Spleen (tissue), 11 donors: ENCODE measurements at regions not wholly inside any gene's neighbourhood (a gene's known extent, or its start where the extent isn't known, plus 50 kb on each side); places are given as distances from the start of the nearest gene placed in this dataset.
"Not testable (repeated sequence)": the region's sequence is repeated elsewhere in the genome, so short reads cannot be mapped to it uniquely, and the experiment has no call there.

ENCODE experiments used
- DNase-seq: peaks from one replicate; pipeline ENCODE4 v3.0.0-alpha.2; 2020
- H3K27ac ChIP-seq, 8 donors: fragments of 200-600 bp; sonication (generic) in 7 of 8; 1 replicate in 4 of 8; 2 replicates in 4 of 8; pipeline versions ENCODE4 v1.5.0 to v1.8.0; 2016 to 2021; ENCODE audit warnings: inconsistent platforms in 4 of 8, mild to moderate bottlenecking in 4 of 8, moderate library complexity in 1 of 8
- H3K27me3 ChIP-seq, 7 donors: fragments of 200-600 bp; sonication (generic) in 6 of 7; replicated peaks in 1 of 7; 1 replicate in 4 of 7; 2 replicates in 3 of 7; pipeline versions ENCODE4 v1.5.0 to v1.8.0; 2016 to 2021; ENCODE audit warnings: inconsistent platforms in 3 of 7, mild to moderate bottlenecking in 1 of 7
- H3K36me3 ChIP-seq, 6 donors: fragments of 200-600 bp; sonication (generic) in 5 of 6; 1 replicate in 4 of 6; 2 replicates in 2 of 6; pipeline versions ENCODE4 v1.5.0 to v1.8.0; 2016 to 2021; ENCODE audit warnings: inconsistent platforms in 2 of 6
- H3K4me1 ChIP-seq, 6 donors: fragments of 200-600 bp; sonication (generic) in 5 of 6; 1 replicate in 3 of 6; 2 replicates in 3 of 6; pipeline versions ENCODE4 v1.5.0 to v1.8.0; 2016 to 2021; ENCODE audit warnings: inconsistent platforms in 3 of 6
- H3K4me3 ChIP-seq, 8 donors: fragments of 200-600 bp; sonication (generic) in 7 of 8; 1 replicate in 4 of 8; 2 replicates in 4 of 8; pipeline versions ENCODE4 v1.5.0 to v1.8.0; 2016 to 2021; ENCODE audit warnings: inconsistent platforms in 4 of 8, mild to moderate bottlenecking in 4 of 8, moderate library complexity in 2 of 8
- H3K9me3 ChIP-seq, 8 donors: fragments of 200-600 bp; sonication (generic) in 7 of 8; 1 replicate in 4 of 8; 2 replicates in 4 of 8; pipeline versions ENCODE4 v1.5.0 to v1.8.0; 2016 to 2021; ENCODE audit warnings: inconsistent platforms in 4 of 8
- POLR2A ChIP-seq, 3 donors: fragments of 450-650 bp; IDR thresholded peaks; one replicate each; pipeline ENCODE4 v1.5.1; 2017; ENCODE audit warnings: antibody characterized with exemption in 3 of 3, mild to moderate bottlenecking in 1 of 3
- POLR2AphosphoS5 ChIP-seq, 3 donors: sonication (generic); formaldehyde crosslinking; IDR thresholded peaks; one replicate each; pipeline ENCODE4 v1.5.1; 2017; ENCODE audit warnings: antibody characterized with exemption in 3 of 3
- WGBS, 5 donors: extraction: QIAGEN DNeasy Blood & Tissue Kit in 3 of 5; methylation state at CpG; one replicate each; pipeline versions ENCODE4 v1.1.5 to v1.1.7; 2013 to 2018; 5-methylcytosine and 5-hydroxymethylcytosine counted together
- intact Hi-C: fragments of 100-400 bp; cut with DNase I; formaldehyde crosslinking; loops from one replicate; pipeline ENCODE4 v1.15.0; 2023; ENCODE audit warnings: low total_unique reads
- TF ChIP-seq, protein P1 (sequence below), 11 experiments: fragments of 200-600 bp in 7 of 11; fragments of 450-650 bp in 4 of 11; sonication (generic) in 4 of 11; IDR thresholded peaks in 8 of 11; conservative IDR thresholded peaks in 3 of 11; 1 replicate in 7 of 11; 2 replicates in 4 of 11; pipeline versions ENCODE4 v1.4.0 to v1.8.0; 2016 to 2021; ENCODE audit warnings: antibody characterized with exemption in 11 of 11, inconsistent platforms in 4 of 11, mild to moderate bottlenecking in 1 of 11
- donor health status: healthy with polysubstance abuse.
- donor health status: DM: no; HTN: no; CAD: no; lungs with moderate emphysema.
- donor health status: DM: no; HTN: no; CAD: no.
- donor health status: Bipolar disorder and iron deficiency.
- donor health status: healthy.
- donor health status: DM: no; HTN: no; CAD: no.
- donor health status: DM: yes; HTN: yes; CAD: no.

GRCh38 chr3:30454636-30455035, 151.8 kb upstream of the TGFBR2 start:
- WGBS, 5 donors, result 76 to 96% (median 92%) methylated on average over 1 of the region's 1 CpG
- H3K4me1 ChIP-seq, result no peaks in the 10 kb centered on the region
- no peak for DNase-seq
- intact Hi-C loops, result no loop called here
- H3K9me3 ChIP-seq, result peaks cover 0 to 7% (median 0%) of the 10 kb centered on the region in 8 donors
- no peak overlapping the region for H3K4me3 ChIP-seq
- no peaks in the 10 kb centered on the region for H3K27me3 ChIP-seq
- TF ChIP-seq, protein P1, sequence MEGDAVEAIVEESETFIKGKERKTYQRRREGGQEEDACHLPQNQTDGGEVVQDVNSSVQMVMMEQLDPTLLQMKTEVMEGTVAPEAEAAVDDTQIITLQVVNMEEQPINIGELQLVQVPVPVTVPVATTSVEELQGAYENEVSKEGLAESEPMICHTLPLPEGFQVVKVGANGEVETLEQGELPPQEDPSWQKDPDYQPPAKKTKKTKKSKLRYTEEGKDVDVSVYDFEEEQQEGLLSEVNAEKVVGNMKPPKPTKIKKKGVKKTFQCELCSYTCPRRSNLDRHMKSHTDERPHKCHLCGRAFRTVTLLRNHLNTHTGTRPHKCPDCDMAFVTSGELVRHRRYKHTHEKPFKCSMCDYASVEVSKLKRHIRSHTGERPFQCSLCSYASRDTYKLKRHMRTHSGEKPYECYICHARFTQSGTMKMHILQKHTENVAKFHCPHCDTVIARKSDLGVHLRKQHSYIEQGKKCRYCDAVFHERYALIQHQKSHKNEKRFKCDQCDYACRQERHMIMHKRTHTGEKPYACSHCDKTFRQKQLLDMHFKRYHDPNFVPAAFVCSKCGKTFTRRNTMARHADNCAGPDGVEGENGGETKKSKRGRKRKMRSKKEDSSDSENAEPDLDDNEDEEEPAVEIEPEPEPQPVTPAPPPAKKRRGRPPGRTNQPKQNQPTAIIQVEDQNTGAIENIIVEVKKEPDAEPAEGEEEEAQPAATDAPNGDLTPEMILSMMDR (IDR thresholded peaks at IDR 0.05 in 8 of 11, conservative IDR thresholded peaks at IDR 0.05 in 3 of 11), result no peak
- TF ChIP-seq POLR2AphosphoS5 (IDR thresholded peaks at IDR 0.05), result no peak
- TF ChIP-seq POLR2A (IDR thresholded peaks at IDR 0.05), result no peak
- H3K36me3 ChIP-seq, result no peaks in the 10 kb centered on the region
- peak overlapping the region in 1 of 8 donors; percentile 51 for H3K27ac ChIP-seq

DNA sequence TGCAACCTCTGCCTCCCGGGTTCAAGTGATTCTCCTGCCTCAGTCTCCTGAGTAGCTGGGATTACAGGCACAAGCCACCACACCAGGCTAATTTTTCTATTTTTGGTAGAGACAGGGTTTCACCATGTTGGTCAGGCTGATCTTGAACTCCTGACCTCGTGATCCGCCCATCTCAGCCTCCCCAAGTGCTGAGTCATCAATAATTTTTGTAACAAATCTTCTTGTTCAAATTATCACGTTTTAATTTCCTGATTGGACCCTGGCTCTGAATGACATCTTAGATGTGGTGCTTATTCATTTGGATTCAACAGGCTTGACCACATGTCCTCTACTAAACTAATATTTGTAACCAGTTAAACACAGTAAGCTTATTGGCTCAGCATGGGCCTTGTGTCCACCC, 151.3 kb upstream of the TGFBR2 start:
- H3K4me1 ChIP-seq, H3K36me3 ChIP-seq, H3K9me3 ChIP-seq, DNase-seq, H3K27me3 ChIP-seq, intact Hi-C loops, H3K4me3 ChIP-seq: not testable (repeated sequence)
- 77 to 92% (median 84%) methylated on average over 4 of the region's 4 CpGs for WGBS, 5 donors
- peak overlapping the region in 2 of 8 donors; percentile 45 to 51 for H3K27ac ChIP-seq

- DNase-seq, result no peak
- Histone ChIP-seq H3K4me3 (no peak overlapping the region), H3K9me3 (peaks cover 0 to 7% (median 0%) of the 10 kb centered on the region in 8 donors), H3K36me3 (no peaks in the 10 kb centered on the region), H3K27me3 (no peaks in the 10 kb centered on the region), H3K4me1 (no peaks in the 10 kb centered on the region), H3K27ac (peak overlapping the region in 2 of 8 donors; percentile 45 to 51)
- TF ChIP-seq, protein P1 (IDR thresholded peaks at IDR 0.05 in 8 of 11, conservative IDR thresholded peaks at IDR 0.05 in 3 of 11), result no peak
- TF ChIP-seq POLR2A (IDR thresholded peaks at IDR 0.05) (no peak), POLR2AphosphoS5 (IDR thresholded peaks at IDR 0.05) (no peak)
- WGBS, 5 donors, result 66 to 87% (median 74%) methylated on average over 3 of the region's 3 CpGs
- intact Hi-C loops, result no loop called here
These were observed 150.6 kb upstream of the TGFBR2 start for GRCh38 chr3:30455840-30456239.

DNA sequence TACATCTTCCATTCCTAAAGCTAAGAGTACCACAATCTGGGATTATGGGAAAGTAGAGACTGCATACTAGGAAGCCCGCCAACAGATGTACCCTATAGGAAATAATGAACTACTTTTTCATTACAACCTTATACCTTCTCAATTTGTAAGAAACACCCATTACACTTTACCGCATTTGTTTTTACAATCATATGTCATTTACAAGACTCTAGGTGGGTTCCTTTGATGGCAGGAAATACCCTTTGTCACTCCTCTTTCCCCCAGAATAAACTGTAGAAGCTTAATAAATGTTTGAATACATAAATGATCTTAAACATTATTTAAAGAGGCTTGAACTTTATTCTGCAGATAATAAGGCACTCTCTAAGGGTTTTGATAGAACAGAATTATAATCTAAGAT, 150.1 kb upstream of the TGFBR2 start:
- Histone ChIP-seq H3K27ac (peak overlapping the region in 2 of 8 donors; percentile 13 to 51), H3K9me3 (peaks cover 0 to 7% (median 0%) of the 10 kb centered on the region in 8 donors), H3K27me3 (no peaks in the 10 kb centered on the region), H3K36me3 (no peaks in the 10 kb centered on the region), H3K4me3 (no peak overlapping the region), H3K4me1 (no peaks in the 10 kb centered on the region)
- TF ChIP-seq POLR2AphosphoS5 (IDR thresholded peaks at IDR 0.05) (no peak), POLR2A (IDR thresholded peaks at IDR 0.05) (no peak)
- TF ChIP-seq, protein P1 (IDR thresholded peaks at IDR 0.05 in 8 of 11, conservative IDR thresholded peaks at IDR 0.05 in 3 of 11), result no peak
- DNase-seq, result no peak
- intact Hi-C loops, result no loop called here
- 80 to 95% (median 91%) methylated on average over 2 of the region's 2 CpGs for WGBS, 5 donors

GRCh38 chr3:30457081-30457480, 149.3 kb upstream of the TGFBR2 start:
- Histone ChIP-seq H3K27ac (no peak overlapping the region), H3K36me3 (no peaks in the 10 kb centered on the region), H3K27me3 (no peaks in the 10 kb centered on the region), H3K9me3 (peaks cover 0 to 7% (median 0%) of the 10 kb centered on the region in 8 donors), H3K4me3 (no peak overlapping the region), H3K4me1 (no peaks in the 10 kb centered on the region)
- DNase-seq, result no peak
- intact Hi-C loops, result no loop called here
- TF ChIP-seq POLR2A (IDR thresholded peaks at IDR 0.05) (no peak), POLR2AphosphoS5 (IDR thresholded peaks at IDR 0.05) (no peak)
- TF ChIP-seq, protein P1 (IDR thresholded peaks at IDR 0.05 in 8 of 11, conservative IDR thresholded peaks at IDR 0.05 in 3 of 11), result no peak
- WGBS, 5 donors, result 88 to 94% (median 93%) methylated on average over 1 of the region's 1 CpG
